DMS153 treated with DMSO at 0.1 percent for 48 hours (cell line): ENCODE measurements at regions not wholly inside any gene's neighbourhood (a gene's known extent, or its start where the extent isn't known, plus 50 kb on each side); places are given as distances from the start of the nearest gene placed in this dataset.

Experiments
- DNase-seq: peaks from one replicate; lab custom pipeline; 2025; ENCODE audit not compliant: unreplicated experiment; lab: John Stamatoyannopoulos, UW

GRCh38 chr15:37572401-37572800 is 362.0 kb upstream of the TMCO5A start:
- no peak for DNase-seq

GRCh38 chr15:37574985-37575384 is 359.5 kb upstream of the TMCO5A start:
- DNase-seq, result no peak

GRCh38 chr15:37576952-37577351 is 357.5 kb upstream of the TMCO5A start:
- DNase-seq, result no peak

GRCh38 chr15:37581866-37582532 is 352.4 kb upstream of the TMCO5A start:
- DNase-seq, result no peak

- no peak for DNase-seq
These were observed 351.6 kb upstream of the TMCO5A start for GRCh38 chr15:37582852-37583251.

GRCh38 chr15:37586011-37586583 is 348.3 kb upstream of the TMCO5A start:
- DNase-seq, result no peak

- DNase-seq, result no peak
These were observed 347.5 kb upstream of the TMCO5A start for GRCh38 chr15:37586976-37587375.

GRCh38 chr15:37594417-37594816 is 340.0 kb upstream of the TMCO5A start:
- DNase-seq, result no peak

- no peak for DNase-seq
These were observed 338.9 kb upstream of the TMCO5A start for GRCh38 chr15:37595426-37595970.

- DNase-seq, result no peak
These were observed 335.3 kb upstream of the TMCO5A start for GRCh38 chr15:37599156-37599555.

GRCh38 chr15:37616215-37616614 is 318.2 kb upstream of the TMCO5A start:
- DNase-seq, result no peak

- DNase-seq, result no peak
These were observed 316.1 kb upstream of the TMCO5A start for GRCh38 chr15:37618353-37618752.

GRCh38 chr15:37619358-37620042 is 314.9 kb upstream of the TMCO5A start:
- DNase-seq, result no peak

- DNase-seq, result no peak
These were observed 308.9 kb upstream of the TMCO5A start for GRCh38 chr15:37625576-37625975.

GRCh38 chr15:37628507-37628906 is 305.9 kb upstream of the TMCO5A start:
- DNase-seq, result no peak

GRCh38 chr15:37636736-37637135 is 297.7 kb upstream of the TMCO5A start:
- no peak for DNase-seq

GRCh38 chr15:37638116-37638515 is 296.3 kb upstream of the TMCO5A start:
- DNase-seq, result no peak

GRCh38 chr15:37638691-37639090 is 295.7 kb upstream of the TMCO5A start:
- no peak for DNase-seq

- DNase-seq, result no peak
These were observed 281.6 kb upstream of the TMCO5A start for GRCh38 chr15:37652646-37653417.

GRCh38 chr15:37678124-37678523 is 256.3 kb upstream of the TMCO5A start:
- no peak for DNase-seq

GRCh38 chr15:37679627-37680026 is 254.8 kb upstream of the TMCO5A start:
- no peak for DNase-seq
